ENCODE measurements at regions not wholly inside any gene's neighbourhood (a gene's known extent, or its start where the extent isn't known, plus 50 kb on each side); places are given as distances from the start of the nearest gene placed in this dataset.

GRCh38 chr6:113352029-113352801 lies 504.9 kb upstream of the MARCKS start:
- DNase-seq (ENCODE audit: low spot score) = no peak

DNA sequence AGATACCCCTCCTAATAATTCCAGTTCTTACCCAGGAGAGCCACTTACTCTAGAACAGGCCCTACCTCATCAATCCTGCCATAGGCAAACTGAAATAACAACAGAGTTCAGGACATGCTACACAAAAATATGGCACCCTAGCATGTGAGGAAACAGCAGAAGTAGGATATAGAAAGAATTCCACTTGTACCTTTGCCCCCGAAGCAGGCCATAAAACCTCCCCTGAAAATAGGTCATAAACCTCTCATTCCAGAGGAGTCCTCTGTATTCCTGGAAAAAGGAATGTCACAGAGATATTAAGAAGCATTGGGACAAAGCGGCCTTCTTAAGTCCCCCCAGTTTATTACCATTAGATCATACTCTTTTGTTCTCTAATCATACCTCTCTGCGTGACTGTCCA lies 504.3 kb upstream of the MARCKS start:
- no peak for DNase-seq (ENCODE audit: low spot score)
- TF ChIP-seq CTCF (IDR thresholded peaks at IDR 0.05; ENCODE audit: extremely low read depth, missing control alignments) = no peak

More at GRCh38 chr6:113352029-113352801, 504.9 kb upstream of the MARCKS start:
- TF ChIP-seq CTCF (IDR thresholded peaks at IDR 0.05; ENCODE audit: extremely low read depth, missing control alignments) = no peak

DNA sequence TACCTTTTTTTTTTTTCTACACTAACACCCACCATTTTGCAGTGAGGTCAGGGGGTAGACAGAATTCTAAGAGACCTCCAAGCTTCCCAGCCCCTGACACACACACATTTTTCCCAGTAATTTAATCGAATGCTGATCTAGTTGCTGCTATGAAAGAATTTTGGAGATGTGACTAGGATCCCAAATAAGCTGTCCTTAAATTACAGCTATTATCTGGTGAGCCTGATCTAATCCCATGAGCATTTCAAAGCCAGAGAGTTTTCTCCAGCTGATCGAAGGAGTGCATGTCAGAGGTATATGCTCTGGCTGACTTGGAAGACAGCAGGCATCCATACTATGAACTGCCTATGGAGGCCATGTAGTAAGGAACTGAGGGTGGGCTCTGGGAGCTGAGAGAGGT lies 503.8 kb upstream of the MARCKS start:
- DNase-seq (ENCODE audit: low spot score) = no peak
- no peak for TF ChIP-seq CTCF (IDR thresholded peaks at IDR 0.05; ENCODE audit: extremely low read depth, missing control alignments)

- no peak for TF ChIP-seq CTCF (IDR thresholded peaks at IDR 0.05; ENCODE audit: extremely low read depth, missing control alignments)
- no peak for DNase-seq (ENCODE audit: low spot score)
These were observed 502.8 kb upstream of the MARCKS start for GRCh38 chr6:113354204-113354895.

DNA sequence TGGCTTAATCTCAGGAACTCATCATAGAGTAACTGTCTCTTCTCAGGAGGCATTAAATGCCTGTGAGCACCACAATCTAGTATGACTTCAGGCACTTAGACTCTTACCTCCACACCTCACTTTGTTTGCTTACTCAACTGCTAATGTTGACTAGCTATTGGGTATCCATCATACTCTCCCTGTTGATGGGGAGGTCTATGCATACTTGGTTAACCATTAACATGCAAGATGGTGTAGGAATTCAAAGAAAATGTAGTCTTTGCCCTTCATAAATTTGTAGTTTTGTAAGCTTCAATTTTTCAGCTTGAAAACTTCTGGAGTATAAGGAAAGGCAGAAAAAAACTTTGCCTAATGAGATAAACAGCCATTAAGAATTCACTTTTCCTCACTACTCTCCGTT lies 501.0 kb upstream of the MARCKS start:
- no peak for DNase-seq (ENCODE audit: low spot score)
- TF ChIP-seq CTCF (IDR thresholded peaks at IDR 0.05; ENCODE audit: extremely low read depth, missing control alignments) = no peak

DNA sequence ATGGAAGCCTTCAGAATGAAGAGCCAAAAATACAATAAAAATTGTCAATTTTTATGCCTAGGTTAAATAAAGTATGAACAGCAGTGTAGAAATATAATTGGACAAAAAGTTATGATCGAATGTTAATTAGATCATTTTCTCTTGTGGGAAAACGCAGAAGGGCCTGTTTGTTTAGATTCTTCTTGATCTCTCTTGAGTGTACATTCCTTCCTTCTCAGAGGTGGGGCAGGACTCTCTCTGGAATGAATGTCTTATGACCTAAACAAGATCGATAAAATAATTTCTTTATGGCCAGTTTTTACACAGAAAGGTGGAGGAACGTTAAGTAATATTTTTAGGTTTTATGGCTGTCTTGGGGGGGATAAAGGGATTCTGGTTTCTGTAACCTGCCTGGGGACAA lies 500.1 kb upstream of the MARCKS start:
- DNase-seq (ENCODE audit: low spot score) = no peak
- no peak for TF ChIP-seq CTCF (IDR thresholded peaks at IDR 0.05; ENCODE audit: extremely low read depth, missing control alignments)

DNA sequence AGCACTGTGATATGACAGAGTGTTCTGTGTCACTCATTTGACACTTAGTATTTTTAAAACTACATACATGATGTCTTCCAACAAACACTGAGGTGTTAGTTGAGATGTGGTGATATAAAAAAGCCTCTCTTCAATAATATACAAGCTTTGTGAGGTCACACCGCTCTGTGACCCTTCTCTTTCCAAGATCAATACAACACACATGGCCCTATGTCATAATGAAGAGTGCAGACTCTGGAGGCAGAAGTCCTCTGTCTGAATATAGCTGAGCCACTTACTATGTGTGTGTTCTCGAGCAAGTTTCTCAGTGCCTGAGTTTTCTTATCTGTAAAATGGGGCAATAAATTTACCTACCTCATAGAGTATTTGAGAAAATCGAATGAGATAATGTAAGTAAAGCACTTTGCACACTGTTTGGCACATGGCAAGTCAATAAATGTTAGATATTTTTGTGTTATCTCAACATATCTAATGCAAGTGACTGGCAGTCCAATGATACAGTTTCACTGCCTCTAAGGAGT lies 499.0 kb upstream of the MARCKS start:
- no peak for DNase-seq (ENCODE audit: low spot score)
- no peak for TF ChIP-seq CTCF (IDR thresholded peaks at IDR 0.05; ENCODE audit: extremely low read depth, missing control alignments)

All from GM20000 (cell line).